ENCODE measurements at regions not wholly inside any gene's neighbourhood (a gene's known extent, or its start where the extent isn't known, plus 50 kb on each side); places are given as distances from the start of the nearest gene placed in this dataset.

DNA sequence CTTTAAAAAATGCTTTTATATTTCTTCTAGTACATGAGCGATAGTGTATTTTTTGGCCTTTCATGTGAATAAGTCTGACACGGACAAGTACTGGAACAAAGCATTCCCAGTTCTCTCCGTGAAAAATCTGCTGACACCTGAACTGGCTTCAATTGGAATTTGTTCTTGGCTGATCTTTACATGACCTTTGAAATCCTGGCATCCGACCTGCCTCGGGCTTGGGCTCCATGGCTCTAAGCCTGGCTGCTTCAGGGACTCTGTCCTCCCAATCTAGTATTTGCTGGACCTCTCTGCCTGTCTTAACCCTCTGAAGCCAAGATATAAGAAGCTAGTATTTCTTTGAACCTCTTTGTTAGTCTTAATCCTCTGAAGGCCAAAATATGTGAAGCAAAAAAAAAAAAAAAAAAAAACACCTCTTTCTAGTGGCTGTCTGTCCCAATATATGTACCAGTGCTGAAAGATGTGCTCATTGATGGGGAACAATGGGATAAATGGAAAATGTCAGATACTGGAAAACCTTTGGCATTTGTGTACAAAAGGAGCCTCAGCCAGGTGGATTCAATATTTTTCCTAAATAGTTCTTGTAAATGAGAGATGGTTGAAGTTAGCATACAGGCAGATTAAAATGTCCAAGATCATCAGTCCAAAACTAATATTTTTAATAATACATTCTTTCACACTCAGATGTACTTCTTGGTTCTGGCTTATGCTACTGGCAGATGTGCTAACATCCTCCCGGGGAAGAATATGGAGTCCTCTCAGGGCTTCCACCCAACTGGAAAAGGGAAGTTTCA is 470.6 kb downstream of the TUSC1 start:
- TF ChIP-seq POLR2A (IDR thresholded peaks at IDR 0.05) (no peak), CTCF (IDR thresholded peaks at IDR 0.05) (no peak)

DNA sequence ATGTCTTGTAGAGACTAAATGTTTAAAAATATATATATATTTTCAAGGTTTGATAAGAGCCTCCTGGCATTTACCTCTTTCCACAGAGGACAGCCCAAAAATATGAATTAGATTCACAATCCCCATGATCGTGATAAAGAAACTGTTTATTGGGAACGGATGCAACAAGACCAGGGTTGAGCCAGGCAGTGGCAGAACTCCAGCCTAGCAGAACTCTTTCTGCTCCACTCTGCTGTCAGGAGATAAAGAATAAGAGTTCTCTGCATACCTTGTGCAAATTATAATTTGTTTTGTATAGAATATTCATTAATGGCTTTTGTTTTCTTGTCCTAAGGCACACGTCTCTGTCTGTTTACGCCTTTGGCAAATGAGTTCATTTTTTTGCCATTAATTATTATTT is 472.2 kb downstream of the TUSC1 start:
- Histone ChIP-seq H3K4me1 (no peaks in the 10 kb centered on the region), H3K36me3 (ENCODE audit: low read depth, missing control alignments) (no peaks in the 10 kb centered on the region), H3K4me3 (no peak overlapping the region), H3K27me3 (no peaks in the 10 kb centered on the region), H3K27ac (no peak overlapping the region), H3K9me3 (no peaks in the 10 kb centered on the region)
- no peak for TF ChIP-seq POLR2A (IDR thresholded peaks at IDR 0.05)
- TF ChIP-seq CTCF (IDR thresholded peaks at IDR 0.05) = no peak
- DNase-seq = no peak
- 63 to 64% methylated on average over 4 of the region's 4 CpGs for WGBS, 2 donors
- intact Hi-C loops (cut with DNase I; ENCODE audit: low total_unique reads) = no loop called here

More for the DNA sequence above, 470.6 kb downstream of the TUSC1 start:
- intact Hi-C loops (cut with DNase I; ENCODE audit: low total_unique reads) = no loop called here
- H3K27ac ChIP-seq = no peak overlapping the region
- no peaks in the 10 kb centered on the region for H3K4me1 ChIP-seq
- no peaks in the 10 kb centered on the region for H3K27me3 ChIP-seq
- WGBS, 2 donors = 53 to 56% methylated on average over 6 of the region's 6 CpGs
- DNase-seq = no peak
- no peaks in the 10 kb centered on the region for H3K36me3 ChIP-seq (ENCODE audit: low read depth, missing control alignments)
- no peak overlapping the region for H3K4me3 ChIP-seq
- no peaks in the 10 kb centered on the region for H3K9me3 ChIP-seq

- H3K9me3 ChIP-seq = no peaks in the 10 kb centered on the region
- H3K27ac ChIP-seq = no peak overlapping the region
- no peaks in the 10 kb centered on the region for H3K36me3 ChIP-seq (ENCODE audit: low read depth, missing control alignments)
- 43% methylated on average over 2 of the region's 2 CpGs for WGBS, 2 donors
- DNase-seq = no peak
- no peak overlapping the region for H3K4me3 ChIP-seq
- no peaks in the 10 kb centered on the region for H3K4me1 ChIP-seq
- H3K27me3 ChIP-seq = no peaks in the 10 kb centered on the region
- intact Hi-C loops (cut with DNase I; ENCODE audit: low total_unique reads) = no loop called here
- TF ChIP-seq CTCF (IDR thresholded peaks at IDR 0.05) (no peak), POLR2A (IDR thresholded peaks at IDR 0.05) (no peak)
Measured at GRCh38 chr9:25205285-25205684, 473.0 kb downstream of the TUSC1 start.

DNA sequence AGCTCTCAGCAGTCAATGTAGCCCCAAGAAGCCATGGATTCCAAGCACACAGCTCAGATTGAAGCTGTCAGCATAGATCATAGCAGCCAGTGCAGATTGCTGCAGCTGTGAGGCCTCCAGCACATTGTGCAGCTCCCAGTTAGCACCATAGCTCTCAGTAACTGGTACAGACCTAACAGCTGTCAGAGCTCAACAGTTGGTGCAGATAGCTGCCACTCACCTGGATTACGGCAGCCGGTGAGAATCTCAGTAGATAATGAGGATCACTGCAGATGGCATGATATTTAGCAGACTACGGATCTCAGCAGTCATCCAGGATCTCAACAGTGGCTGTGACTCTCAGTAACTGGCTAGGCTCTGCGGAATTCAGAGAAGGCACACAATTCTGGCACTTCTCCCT is 500.4 kb downstream of the TUSC1 start:
- no peak overlapping the region for H3K27ac ChIP-seq
- no peak for DNase-seq
- TF ChIP-seq POLR2A (IDR thresholded peaks at IDR 0.05) = no peak
- TF ChIP-seq CTCF (IDR thresholded peaks at IDR 0.05) = no peak
- H3K9me3 ChIP-seq = no peaks in the 10 kb centered on the region
- 84 to 90% methylated on average over 4 of the region's 4 CpGs for WGBS, 2 donors
- no peaks in the 10 kb centered on the region for H3K36me3 ChIP-seq (ENCODE audit: low read depth, missing control alignments)
- no peak overlapping the region for H3K4me3 ChIP-seq
- no peaks in the 10 kb centered on the region for H3K4me1 ChIP-seq
- no peaks in the 10 kb centered on the region for H3K27me3 ChIP-seq
- intact Hi-C loops (cut with DNase I; ENCODE audit: low total_unique reads) = no loop called here

GRCh38 chr9:25129537-25129936 is 548.7 kb downstream of the TUSC1 start:
- Histone ChIP-seq H3K4me1 (no peaks in the 10 kb centered on the region), H3K4me3 (no peak overlapping the region), H3K27ac (no peak overlapping the region), H3K9me3 (no peaks in the 10 kb centered on the region), H3K36me3 (ENCODE audit: low read depth, missing control alignments) (no peaks in the 10 kb centered on the region), H3K27me3 (no peaks in the 10 kb centered on the region)
- no peak for DNase-seq
- 72 to 78% methylated on average over 2 of the region's 2 CpGs for WGBS, 2 donors
- TF ChIP-seq POLR2A (IDR thresholded peaks at IDR 0.05) (no peak), CTCF (IDR thresholded peaks at IDR 0.05) (no peak)
- intact Hi-C loops (cut with DNase I; ENCODE audit: low total_unique reads) = no loop called here
